ENCODE measurements at regions not wholly inside any gene's neighbourhood (a gene's known extent, or its start where the extent isn't known, plus 50 kb on each side); places are given as distances from the start of the nearest gene placed in this dataset.
"Not testable (repeated sequence)": the region's sequence is repeated elsewhere in the genome, so short reads cannot be mapped to it uniquely, and the experiment has no call there.

GRCh38 chrX:130467936-130468335 lies 66.1 kb downstream of the RBMX2 start:
- no peak for DNase-seq (ENCODE audit: low read depth in 2 of 2)

GRCh38 chrX:130468395-130468923 lies 66.7 kb downstream of the RBMX2 start:
- no peak for DNase-seq (ENCODE audit: low read depth in 2 of 2)

GRCh38 chrX:130482871-130483270 lies 81.1 kb downstream of the RBMX2 start:
- DNase-seq (ENCODE audit: low read depth in 2 of 2), result no peak

DNA sequence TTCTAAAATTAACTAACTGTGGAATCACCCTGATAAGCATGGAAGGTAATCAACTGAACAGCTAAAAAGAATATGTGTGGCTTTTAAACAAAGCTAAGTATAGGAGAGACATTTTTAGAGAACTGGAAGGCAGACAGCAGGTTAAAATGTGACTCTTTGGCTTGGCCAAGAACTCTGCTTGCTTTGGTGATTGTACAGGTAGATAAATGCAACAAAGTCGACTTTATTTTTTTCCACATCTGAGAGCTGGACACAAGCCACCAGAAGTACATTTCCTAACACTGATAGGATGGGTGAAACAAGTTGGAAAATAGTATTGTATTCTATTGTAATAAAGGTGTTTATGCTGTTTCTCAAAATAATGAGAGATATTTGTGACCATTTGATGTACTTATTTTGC lies 84.1 kb downstream of the RBMX2 start:
- no peak for DNase-seq (ENCODE audit: low read depth in 2 of 2)

- DNase-seq (ENCODE audit: low read depth in 2 of 2), result not testable (repeated sequence)
Observed at GRCh38 chrX:130495502-130495901, 93.7 kb downstream of the RBMX2 start.

DNA sequence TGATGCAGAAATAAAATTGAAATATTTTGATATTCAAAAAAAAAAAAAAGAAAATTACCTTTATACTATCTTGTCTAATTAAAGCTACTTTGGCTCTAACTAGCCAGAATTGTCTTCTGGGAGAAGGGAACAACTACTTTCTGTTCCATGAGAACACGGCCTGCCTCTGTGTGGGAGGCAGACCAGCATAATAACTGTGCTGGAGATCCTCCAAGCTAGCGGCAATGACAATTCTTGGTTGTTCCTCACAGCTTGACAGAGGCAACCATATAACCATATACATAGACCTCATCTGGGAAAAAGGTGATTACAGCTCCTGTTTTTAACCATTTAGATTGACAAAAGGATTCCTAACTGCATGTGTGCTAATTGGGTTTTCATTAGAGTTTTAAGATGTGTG lies 95.7 kb downstream of the RBMX2 start:
- DNase-seq (ENCODE audit: low read depth in 2 of 2), result no peak

DNA sequence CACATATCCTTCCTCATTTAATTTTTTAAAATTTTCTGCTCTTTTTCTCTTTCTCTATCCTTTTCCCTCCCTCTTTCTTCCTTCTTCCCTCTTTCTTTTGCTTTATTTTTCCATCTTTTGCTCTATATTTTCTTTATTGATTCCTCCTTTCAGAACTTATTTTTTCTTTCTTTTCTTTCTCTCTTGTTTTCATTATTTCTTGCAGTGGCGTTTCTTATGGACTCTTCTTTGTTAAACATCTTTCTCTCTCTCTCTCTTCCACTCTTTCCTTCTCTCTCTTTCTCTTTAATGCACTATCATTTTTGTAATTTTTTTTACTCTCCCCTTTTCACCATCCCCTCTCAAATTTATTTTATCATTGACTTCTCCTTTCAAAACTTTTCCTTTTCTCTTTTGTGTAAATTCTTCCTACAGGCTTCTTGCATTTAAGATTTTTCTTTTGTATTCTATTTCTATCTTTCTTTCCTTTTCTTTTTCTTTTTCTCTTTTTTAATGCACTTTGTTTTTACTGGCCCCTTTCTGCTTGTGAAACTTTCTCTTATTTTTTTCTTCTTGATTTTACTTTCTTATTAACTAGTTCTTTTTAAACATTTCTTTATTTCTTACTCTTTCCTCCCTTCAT lies 97.0 kb downstream of the RBMX2 start:
- no peak for DNase-seq (ENCODE audit: low read depth in 2 of 2)

DNA sequence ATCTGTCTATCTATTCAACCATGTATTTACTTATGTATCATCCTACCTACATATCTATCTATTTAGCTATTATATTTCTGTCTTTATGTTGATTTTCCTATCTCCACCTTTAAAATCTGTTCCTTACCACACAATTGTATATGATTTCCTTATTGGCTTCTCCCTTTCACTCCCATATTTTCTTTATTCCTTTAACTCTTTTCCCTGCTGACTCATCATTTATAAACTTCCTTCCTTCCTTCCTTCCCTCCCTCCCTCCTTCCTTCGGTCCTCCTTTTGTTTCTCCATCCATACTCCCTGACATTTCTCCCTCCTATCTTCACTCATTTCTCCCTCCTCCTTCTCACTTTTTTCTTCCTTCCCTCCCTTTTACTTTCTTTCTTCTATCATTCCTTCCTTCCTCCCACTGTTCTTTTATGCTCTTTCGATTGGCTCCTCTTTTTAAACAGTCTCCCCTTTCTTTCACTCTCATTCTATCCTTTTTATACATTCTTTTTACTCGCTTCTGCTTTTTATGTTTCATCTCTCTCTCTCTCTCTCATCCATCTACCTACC lies 100.3 kb downstream of the RBMX2 start:
- no peak for DNase-seq (ENCODE audit: low read depth in 2 of 2)

DNA sequence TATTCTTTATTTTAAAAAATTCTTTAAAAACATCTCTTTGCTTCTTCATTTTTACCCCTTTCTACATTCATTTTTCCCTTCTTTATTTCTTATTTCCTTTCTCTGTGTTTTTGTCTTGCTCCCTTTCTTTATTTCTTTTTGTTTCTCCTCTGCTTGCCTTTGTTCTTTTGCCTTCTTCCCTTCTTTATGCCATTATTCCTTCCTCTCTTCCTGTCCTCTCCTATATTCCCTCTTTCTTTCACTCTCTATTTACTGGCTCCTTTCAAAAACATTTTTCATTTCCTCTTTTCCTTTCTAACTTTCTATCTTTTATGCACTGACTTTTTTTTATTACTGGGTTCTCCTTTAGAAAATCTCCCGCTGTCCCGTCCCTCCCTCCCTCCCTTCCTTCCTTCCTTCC lies 102.2 kb downstream of the RBMX2 start:
- no peak for DNase-seq (ENCODE audit: low read depth in 2 of 2)

- no peak for DNase-seq (ENCODE audit: low read depth in 2 of 2)
Observed at GRCh38 chrX:130507015-130507414, 105.2 kb downstream of the RBMX2 start.

GRCh38 chrX:130512534-130512933 lies 110.7 kb downstream of the RBMX2 start:
- DNase-seq (ENCODE audit: low read depth in 2 of 2), result not testable (repeated sequence)

DNA sequence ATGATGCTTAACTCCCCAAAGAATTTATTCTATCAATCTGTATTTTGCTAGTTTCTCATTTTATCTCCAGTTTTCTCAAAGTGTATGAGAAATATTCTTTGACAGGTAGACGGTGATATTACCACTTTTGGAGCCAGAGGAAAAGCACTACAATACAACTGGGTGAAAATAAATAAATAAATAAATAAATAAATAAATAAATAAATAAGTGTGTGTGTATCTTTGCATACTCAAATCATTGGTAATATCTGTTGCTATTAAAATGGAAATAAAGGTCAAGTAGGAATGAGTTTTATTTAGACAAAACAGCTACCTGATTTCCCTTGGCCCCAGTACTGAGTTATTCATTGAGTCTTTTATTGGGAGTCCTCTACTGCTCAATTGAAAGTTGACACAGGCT lies 114.3 kb downstream of the RBMX2 start:
- DNase-seq (ENCODE audit: low read depth in 2 of 2), result no peak

DNA sequence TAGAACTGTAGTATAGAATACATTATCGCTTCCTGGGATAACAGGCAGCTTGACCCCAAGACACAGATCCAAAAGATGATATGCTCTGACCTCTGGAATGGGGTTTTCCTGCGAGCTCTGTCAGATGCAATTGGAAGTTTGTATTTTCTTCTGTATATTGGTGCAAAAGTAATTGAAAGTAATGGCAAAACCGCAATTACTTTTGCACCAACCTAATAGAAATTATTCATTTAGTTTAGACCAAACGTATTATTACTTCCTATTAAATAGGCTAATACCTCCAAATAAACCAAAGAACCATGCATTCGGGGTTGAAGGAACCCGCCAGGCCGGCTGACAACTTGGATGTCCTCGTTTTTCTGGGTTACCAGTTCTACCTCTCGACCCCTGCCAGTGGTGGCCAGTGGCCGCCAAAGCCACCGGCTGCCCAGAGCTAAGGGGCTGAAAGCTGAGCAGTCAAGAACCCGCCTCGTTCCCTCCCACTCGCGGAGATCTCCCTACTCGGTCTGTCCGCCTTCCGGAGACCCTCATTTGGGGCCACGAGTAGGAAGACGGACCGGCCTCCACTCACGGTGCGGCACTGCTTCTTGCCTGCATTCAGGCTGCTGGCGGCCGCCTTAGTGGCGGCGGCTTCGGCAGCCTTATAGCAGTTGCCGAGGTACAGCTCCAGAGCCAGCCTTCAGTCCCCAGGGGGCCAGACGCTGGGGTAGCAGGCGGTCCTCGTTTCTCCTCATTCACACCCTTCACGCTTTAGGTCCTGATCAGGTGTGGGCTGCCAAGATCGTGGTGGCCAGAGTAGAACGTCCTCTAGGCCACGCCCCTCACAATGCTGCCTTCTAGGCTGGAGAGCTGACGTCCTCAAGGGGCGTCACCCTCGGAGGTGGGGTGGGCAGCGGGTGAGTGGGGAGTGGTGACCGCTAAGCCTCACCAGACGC lies 121.9 kb downstream of the RBMX2 start:
- no peak for DNase-seq (ENCODE audit: low read depth in 2 of 2)

GRCh38 chrX:130524476-130525194 lies 122.8 kb downstream of the RBMX2 start:
- DNase-seq (ENCODE audit: low read depth in 2 of 2), result no peak

DNA sequence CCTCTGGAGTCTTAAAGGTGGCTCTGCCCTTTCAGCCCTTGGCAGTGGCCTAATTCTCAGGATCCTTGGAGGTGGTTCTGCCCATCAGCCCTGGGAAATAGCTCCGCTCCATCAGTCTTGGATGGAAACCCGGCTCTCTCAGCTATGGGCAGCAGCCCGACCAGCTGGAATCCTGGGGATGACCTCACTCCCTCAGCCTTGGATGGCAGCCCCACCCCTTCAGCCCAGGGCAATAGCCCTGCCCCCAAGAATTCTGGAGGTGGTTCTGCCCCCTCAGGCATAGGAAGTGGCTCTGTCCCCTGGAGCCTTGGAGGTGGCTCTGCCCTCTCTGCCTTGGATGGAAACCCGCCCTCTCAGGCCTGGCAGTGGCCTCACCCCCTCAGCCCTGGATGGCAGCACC lies 127.7 kb downstream of the RBMX2 start:
- DNase-seq (ENCODE audit: low read depth in 2 of 2), result no peak

DNA sequence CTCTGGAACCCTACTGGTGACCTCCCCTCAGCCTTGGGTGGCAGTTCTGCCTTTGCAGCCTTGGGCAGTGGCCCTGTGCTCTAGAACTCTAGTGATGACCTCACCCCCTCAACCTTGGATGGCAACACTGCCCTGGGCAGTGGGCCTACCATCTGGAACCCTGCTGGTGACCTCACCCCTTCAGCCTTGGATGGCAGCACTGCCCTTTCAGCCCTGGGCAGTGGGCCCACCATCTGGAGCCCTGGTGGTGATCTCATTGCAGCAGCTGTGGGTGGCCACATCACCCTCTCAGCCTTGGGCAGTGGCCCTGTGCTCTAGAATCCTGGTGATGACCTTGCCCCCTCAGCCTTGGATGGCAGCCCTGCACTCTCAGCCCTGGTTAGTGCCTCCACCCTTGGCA lies 129.3 kb downstream of the RBMX2 start:
- DNase-seq (ENCODE audit: low read depth in 2 of 2), result no peak

GRCh38 chrX:130539721-130540321 lies 138.0 kb downstream of the RBMX2 start:
- peak; percentile 11 to 14 for DNase-seq (ENCODE audit: low read depth in 2 of 2)

GRCh38 chrX:130543603-130544325 lies 142.0 kb downstream of the RBMX2 start:
- no peak for DNase-seq (ENCODE audit: low read depth in 2 of 2)

DNA sequence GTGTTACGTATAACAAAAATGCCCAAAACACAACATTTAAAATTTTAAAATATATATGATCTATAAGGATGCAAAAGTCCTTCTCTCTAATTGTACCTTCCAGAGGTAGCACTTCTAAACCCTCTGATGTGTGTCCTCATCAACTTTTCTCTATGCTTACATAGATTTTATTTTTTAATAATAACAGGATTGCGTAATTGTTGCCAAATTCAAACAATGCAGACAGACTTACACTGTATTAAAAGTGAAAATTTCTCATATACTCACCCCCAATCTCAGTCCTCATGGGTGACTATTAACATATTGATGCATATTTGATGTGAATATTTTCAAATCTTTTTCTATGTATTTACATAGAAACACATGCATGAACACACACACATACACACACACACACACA lies 144.0 kb downstream of the RBMX2 start:
- DNase-seq (ENCODE audit: low read depth in 2 of 2), result no peak

DNA sequence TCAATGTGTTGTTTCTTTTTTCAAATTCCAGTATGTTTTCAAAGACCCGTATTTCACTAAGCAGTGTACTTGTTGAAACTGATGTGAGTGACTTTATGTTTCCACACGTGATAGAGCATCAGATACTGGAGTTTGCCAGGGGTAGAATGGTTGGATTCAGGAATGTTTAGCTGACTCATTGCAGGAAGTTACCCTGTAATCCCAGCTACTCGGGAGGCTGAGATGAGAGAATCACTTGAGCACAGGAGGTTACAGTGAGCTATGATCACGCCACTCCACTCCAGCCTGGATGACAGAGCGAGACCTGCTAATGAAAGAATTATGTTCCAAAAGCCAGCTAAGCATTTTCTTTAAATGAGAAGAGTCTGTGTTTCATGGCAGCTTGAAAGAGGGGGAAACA lies 147.6 kb downstream of the RBMX2 start:
- not testable (repeated sequence) for DNase-seq (ENCODE audit: low read depth in 2 of 2)

GRCh38 chrX:130550351-130550750 lies 148.6 kb downstream of the RBMX2 start:
- no peak for DNase-seq (ENCODE audit: low read depth in 2 of 2)
